Endothelial cell of umbilical vein (primary cell): ENCODE measurements at regions not wholly inside any gene's neighbourhood (a gene's known extent, or its start where the extent isn't known, plus 50 kb on each side); places are given as distances from the start of the nearest gene placed in this dataset.
"Not testable (repeated sequence)": the region's sequence is repeated elsewhere in the genome, so short reads cannot be mapped to it uniquely, and the experiment has no call there.

Source experiments
- CTCF ChIP-seq, 2 donors: IDR thresholded peaks; 1 replicate in 1 of 2; 2 replicates in 1 of 2; pipeline ENCODE4 v1.5.1; 2011; ENCODE audit warnings: low read length in 2 of 2, mild to moderate bottlenecking in 2 of 2, moderate library complexity in 2 of 2, control low read depth in 1 of 2, inconsistent platforms in 1 of 2, low read depth in 1 of 2; ENCODE audit not compliant: insufficient read depth in 1 of 2; ENCODE audit errors: extremely low read depth in 1 of 2
- EZH2 ChIP-seq: IDR thresholded peaks from 2 replicates; pipeline ENCODE4 v1.6.1; 2012; ENCODE audit warnings: borderline replicate concordance, low read depth, mild to moderate bottlenecking, moderate library complexity, low read length, inconsistent platforms; ENCODE audit not compliant: severe bottlenecking
- GATA2 ChIP-seq: IDR thresholded peaks from 2 replicates; pipeline ENCODE4 v1.7.0; 2011; ENCODE audit warnings: low read depth, mild to moderate bottlenecking, moderate library complexity, mixed read lengths, low read length; ENCODE audit not compliant: insufficient read length, insufficient read depth
- JUN ChIP-seq: IDR thresholded peaks from 2 replicates; pipeline ENCODE4 v1.6.1; 2011; ENCODE audit warnings: borderline replicate concordance, low read depth; ENCODE audit not compliant: insufficient read length, insufficient read depth
- MAX ChIP-seq: IDR thresholded peaks from 2 replicates; pipeline ENCODE4 v1.6.1; 2011; ENCODE audit not compliant: insufficient read depth, insufficient read length
- MYC ChIP-seq: IDR thresholded peaks from one replicate; pipeline ENCODE4 v1.6.1; 2011; ENCODE audit warnings: mild to moderate bottlenecking, low read depth, low read length
- POLR2A ChIP-seq: IDR thresholded peaks from 2 replicates; pipeline ENCODE4 v1.6.1; 2012; ENCODE audit warnings: low read depth, mild to moderate bottlenecking, control low read depth, low read length
- POLR2AphosphoS5 ChIP-seq: IDR thresholded peaks from 2 replicates; pipeline ENCODE4 v1.6.1; 2012; ENCODE audit warnings: low read depth, mild to moderate bottlenecking, control low read depth, low read length, moderate library complexity; ENCODE audit not compliant: insufficient read depth

- not testable (repeated sequence) for TF ChIP-seq POLR2AphosphoS5; EZH2; CTCF (IDR thresholded peaks at IDR 0.05; ENCODE audit: extremely low read depth in 1 of 2, insufficient read depth in 1 of 2, low read depth in 1 of 2, low read length in 2 of 2); MYC; JUN; GATA2; POLR2A; MAX
Observed at GRCh38 chr11:88044658-88045057, 130.6 kb downstream of the RAB38 start.
